T-helper 1 cell treated with Interleukin-12 subunit alpha and Interleukin-12 subunit beta and Interleukin-4 antibody, amounts not matched to agents 30 μg/mL and 1 μg/mL, for 36 hours (primary cell): ENCODE measurements at regions not wholly inside any gene's neighbourhood (a gene's known extent, or its start where the extent isn't known, plus 50 kb on each side); places are given as distances from the start of the nearest gene placed in this dataset.

Source experiments
- H3K27ac Mint-ChIP-seq: one replicate; pipeline ENCODE4 v1.8.0; 2021; ENCODE audit warnings: mild to moderate bottlenecking, mixed read lengths
- H3K27me3 Mint-ChIP-seq: one replicate; pipeline ENCODE4 v1.8.0; 2021; ENCODE audit warnings: low read depth, mixed read lengths
- H3K36me3 Mint-ChIP-seq: one replicate; pipeline ENCODE4 v1.8.0; 2021; ENCODE audit warnings: low read depth, mixed read lengths
- H3K4me1 Mint-ChIP-seq: one replicate; pipeline ENCODE4 v1.8.0; 2021; ENCODE audit warnings: low read depth, mixed read lengths
- H3K4me3 Mint-ChIP-seq: one replicate; pipeline ENCODE4 v1.8.0; 2021; ENCODE audit warnings: mild to moderate bottlenecking, moderate library complexity, mixed read lengths
- H3K9me3 Mint-ChIP-seq: one replicate; pipeline ENCODE4 v1.8.0; 2021; ENCODE audit warnings: mixed read lengths

DNA sequence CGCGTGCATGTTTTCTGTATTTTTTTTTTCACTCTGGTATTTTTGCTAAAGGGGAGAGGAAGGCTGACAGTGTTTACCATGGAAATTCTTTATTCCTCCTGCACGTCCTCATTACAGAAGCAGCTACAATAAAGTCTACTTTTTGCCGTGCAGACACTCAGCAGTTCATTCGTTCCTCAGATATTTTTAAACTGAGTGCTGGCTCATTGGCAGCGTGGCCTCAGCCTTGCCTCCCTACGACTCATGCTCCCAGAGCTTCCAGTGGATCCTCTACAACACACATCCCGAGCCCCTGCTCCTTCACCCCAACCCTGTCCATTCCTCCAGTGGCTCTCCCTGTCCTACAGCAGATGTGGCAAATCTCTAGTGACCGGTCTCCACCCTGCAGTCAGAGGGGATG is 239.2 kb upstream of the ZMIZ1 start:
- H3K9me3 Mint-ChIP-seq = no peaks in the 10 kb centered on the region
- peaks cover 6% of the 10 kb centered on the region for H3K27me3 Mint-ChIP-seq
- H3K36me3 Mint-ChIP-seq = no peaks in the 10 kb centered on the region
- H3K4me3 Mint-ChIP-seq = no peak overlapping the region
- H3K4me1 Mint-ChIP-seq = no peaks in the 10 kb centered on the region
- no peak overlapping the region for H3K27ac Mint-ChIP-seq

- peaks cover 7% of the 10 kb centered on the region for H3K27me3 Mint-ChIP-seq
- no peaks in the 10 kb centered on the region for H3K4me1 Mint-ChIP-seq
These were observed 238.4 kb upstream of the ZMIZ1 start for GRCh38 chr10:78830062-78830975.

GRCh38 chr10:78830976-78831375 is 237.8 kb upstream of the ZMIZ1 start:
- H3K4me3 Mint-ChIP-seq = no peak overlapping the region
- H3K27me3 Mint-ChIP-seq = peaks cover 14% of the 10 kb centered on the region
- no peak overlapping the region for H3K27ac Mint-ChIP-seq
- no peaks in the 10 kb centered on the region for H3K4me1 Mint-ChIP-seq
- no peaks in the 10 kb centered on the region for H3K36me3 Mint-ChIP-seq
- no peaks in the 10 kb centered on the region for H3K9me3 Mint-ChIP-seq

More at GRCh38 chr10:78830062-78830975, 238.4 kb upstream of the ZMIZ1 start:
- Mint-ChIP-seq H3K9me3 (no peaks in the 10 kb centered on the region), H3K4me3 (no peak overlapping the region), H3K27ac (no peak overlapping the region), H3K36me3 (no peaks in the 10 kb centered on the region)

DNA sequence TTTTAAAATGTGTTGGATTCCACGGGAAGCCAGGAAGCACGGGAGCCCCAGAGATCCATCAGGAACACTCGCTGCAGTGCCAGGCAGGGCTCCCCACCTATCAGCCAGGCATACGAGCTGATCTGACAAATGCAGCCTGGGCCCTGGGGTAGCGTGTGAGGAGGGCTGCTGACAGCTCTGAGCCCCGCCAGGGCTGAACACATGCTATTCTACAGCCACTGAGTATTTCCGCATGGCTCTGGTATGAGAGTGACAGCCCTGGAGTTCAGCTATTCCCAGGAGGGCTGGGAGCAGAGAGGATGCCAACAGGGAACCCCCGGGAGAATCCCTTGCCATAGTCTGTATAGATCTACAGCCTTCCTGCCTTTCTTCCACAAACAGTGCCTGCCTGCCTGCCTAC is 237.3 kb upstream of the ZMIZ1 start:
- no peaks in the 10 kb centered on the region for H3K9me3 Mint-ChIP-seq
- H3K27ac Mint-ChIP-seq = no peak overlapping the region
- no peaks in the 10 kb centered on the region for H3K36me3 Mint-ChIP-seq
- no peaks in the 10 kb centered on the region for H3K4me1 Mint-ChIP-seq
- no peak overlapping the region for H3K4me3 Mint-ChIP-seq
- H3K27me3 Mint-ChIP-seq = peaks cover 18% of the 10 kb centered on the region

DNA sequence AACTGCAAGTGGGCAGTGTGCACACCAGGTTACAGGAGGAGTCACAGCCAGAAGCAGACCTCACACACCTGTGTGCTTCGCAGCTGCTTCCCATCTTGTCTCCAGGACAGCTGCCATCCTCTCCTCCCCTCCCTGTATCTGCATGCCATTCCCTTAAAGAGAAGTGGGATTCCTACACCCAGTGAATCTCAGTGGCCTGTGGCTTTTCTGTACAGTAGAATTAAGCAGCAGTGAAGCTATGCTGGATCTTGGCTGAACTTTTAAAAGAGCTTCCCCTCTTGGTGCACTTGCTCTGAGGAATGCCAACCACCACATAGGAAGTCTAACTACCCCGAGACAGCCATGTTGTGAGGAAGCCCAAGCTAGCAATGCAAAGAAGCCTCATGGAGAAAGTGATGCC is 236.5 kb upstream of the ZMIZ1 start:
- no peaks in the 10 kb centered on the region for H3K36me3 Mint-ChIP-seq
- no peaks in the 10 kb centered on the region for H3K4me1 Mint-ChIP-seq
- H3K27ac Mint-ChIP-seq = no peak overlapping the region
- no peaks in the 10 kb centered on the region for H3K9me3 Mint-ChIP-seq
- peaks cover 18% of the 10 kb centered on the region for H3K27me3 Mint-ChIP-seq
- H3K4me3 Mint-ChIP-seq = no peak overlapping the region

- no peaks in the 10 kb centered on the region for H3K36me3 Mint-ChIP-seq
- no peak overlapping the region for H3K27ac Mint-ChIP-seq
- no peaks in the 10 kb centered on the region for H3K4me1 Mint-ChIP-seq
- no peaks in the 10 kb centered on the region for H3K9me3 Mint-ChIP-seq
- H3K4me3 Mint-ChIP-seq = no peak overlapping the region
- H3K27me3 Mint-ChIP-seq = peaks cover 13% of the 10 kb centered on the region
These were observed 230.6 kb upstream of the ZMIZ1 start for GRCh38 chr10:78838141-78838657.

DNA sequence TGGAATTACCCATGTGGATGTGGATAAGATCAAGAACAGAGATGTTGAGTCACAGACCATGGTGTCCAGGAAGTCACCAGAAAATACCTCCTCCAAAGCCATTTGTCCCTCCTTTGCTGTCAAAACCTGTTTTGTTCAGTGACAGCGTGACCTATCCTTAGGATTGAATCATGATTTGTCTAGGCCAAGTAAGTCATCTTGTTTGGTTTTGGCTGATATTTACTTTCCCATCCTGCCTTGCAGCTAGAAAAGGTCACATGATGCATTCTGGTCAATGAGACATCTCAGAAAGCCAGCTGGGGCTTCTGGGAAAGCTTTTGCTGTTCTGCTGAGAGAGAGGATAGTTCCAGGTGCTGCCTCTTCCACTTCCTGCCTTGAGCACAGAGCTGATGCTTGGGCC is 225.3 kb upstream of the ZMIZ1 start:
- Mint-ChIP-seq H3K27ac (no peak overlapping the region), H3K27me3 (no peaks in the 10 kb centered on the region), H3K4me3 (no peak overlapping the region), H3K36me3 (no peaks in the 10 kb centered on the region), H3K4me1 (no peaks in the 10 kb centered on the region), H3K9me3 (peaks cover 6% of the 10 kb centered on the region)

DNA sequence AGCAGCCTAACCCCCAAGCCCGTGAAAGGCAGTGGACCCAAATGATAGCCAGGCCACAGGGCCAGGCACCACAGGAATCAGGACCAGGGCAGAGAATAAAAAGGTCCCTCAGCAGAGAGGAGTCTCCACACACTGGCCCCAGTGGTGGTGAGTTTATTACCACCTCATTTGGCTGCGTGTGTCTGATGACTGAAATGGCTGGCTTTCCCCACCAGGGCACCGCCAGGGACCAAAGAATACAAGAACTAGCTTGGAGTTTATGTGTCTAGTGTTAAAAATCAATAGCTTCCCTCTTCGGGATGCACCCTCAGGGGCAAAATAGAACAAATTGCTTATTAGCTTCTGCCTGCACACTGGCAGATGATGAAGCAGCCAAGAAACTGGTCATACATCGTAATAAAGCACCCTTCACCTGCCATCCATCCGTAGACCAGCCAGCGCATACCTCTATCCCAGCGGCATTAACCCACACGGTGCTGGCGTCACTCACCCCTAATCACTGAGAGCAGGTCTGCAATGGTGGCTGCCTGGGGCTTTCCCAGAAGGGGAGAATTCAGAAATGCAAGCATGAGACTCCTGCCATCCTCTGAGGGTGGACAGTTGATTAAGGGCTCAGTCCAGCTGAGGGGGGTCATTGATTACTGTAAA is 223.7 kb upstream of the ZMIZ1 start:
- H3K4me3 Mint-ChIP-seq = no peak overlapping the region
- H3K36me3 Mint-ChIP-seq = no peaks in the 10 kb centered on the region
- no peaks in the 10 kb centered on the region for H3K4me1 Mint-ChIP-seq

GRCh38 chr10:78846071-78846470 is 222.7 kb upstream of the ZMIZ1 start:
- no peaks in the 10 kb centered on the region for H3K4me1 Mint-ChIP-seq
- no peak overlapping the region for H3K27ac Mint-ChIP-seq
- H3K27me3 Mint-ChIP-seq = no peaks in the 10 kb centered on the region
- H3K9me3 Mint-ChIP-seq = peaks cover 6% of the 10 kb centered on the region
- no peak overlapping the region for H3K4me3 Mint-ChIP-seq
- no peaks in the 10 kb centered on the region for H3K36me3 Mint-ChIP-seq

More for the DNA sequence above, 223.7 kb upstream of the ZMIZ1 start:
- H3K27me3 Mint-ChIP-seq = no peaks in the 10 kb centered on the region
- H3K9me3 Mint-ChIP-seq = peaks cover 6% of the 10 kb centered on the region
- H3K27ac Mint-ChIP-seq = no peak overlapping the region

DNA sequence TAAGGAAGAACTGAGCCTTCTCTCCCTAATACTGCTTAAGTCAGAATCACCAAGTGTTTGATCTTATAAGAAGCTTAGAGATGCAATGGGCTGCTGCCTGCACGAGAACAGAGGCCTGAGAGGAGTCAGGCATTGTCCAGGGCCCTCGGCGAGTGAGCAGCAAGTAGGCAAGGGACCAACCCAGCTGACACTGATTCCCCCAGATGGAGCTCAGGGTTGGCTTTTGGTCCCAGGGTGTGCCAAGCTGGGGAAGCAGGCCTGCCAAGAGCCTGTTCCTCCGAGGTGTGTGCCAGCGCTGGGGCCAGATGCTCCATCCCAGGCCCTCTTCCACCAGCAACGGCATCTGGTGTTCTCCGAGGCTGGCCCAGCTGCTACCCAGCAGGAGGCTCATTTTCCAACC is 222.0 kb upstream of the ZMIZ1 start:
- no peaks in the 10 kb centered on the region for H3K4me1 Mint-ChIP-seq
- H3K4me3 Mint-ChIP-seq = no peak overlapping the region
- no peaks in the 10 kb centered on the region for H3K36me3 Mint-ChIP-seq
- H3K27me3 Mint-ChIP-seq = no peaks in the 10 kb centered on the region
- peaks cover 6% of the 10 kb centered on the region for H3K9me3 Mint-ChIP-seq
- H3K27ac Mint-ChIP-seq = no peak overlapping the region

- no peak overlapping the region for H3K4me3 Mint-ChIP-seq
- H3K27ac Mint-ChIP-seq = no peak overlapping the region
- no peaks in the 10 kb centered on the region for H3K27me3 Mint-ChIP-seq
- H3K4me1 Mint-ChIP-seq = no peaks in the 10 kb centered on the region
- H3K36me3 Mint-ChIP-seq = no peaks in the 10 kb centered on the region
- H3K9me3 Mint-ChIP-seq = peaks cover 6% of the 10 kb centered on the region
These were observed 221.3 kb upstream of the ZMIZ1 start for GRCh38 chr10:78847485-78847884.

DNA sequence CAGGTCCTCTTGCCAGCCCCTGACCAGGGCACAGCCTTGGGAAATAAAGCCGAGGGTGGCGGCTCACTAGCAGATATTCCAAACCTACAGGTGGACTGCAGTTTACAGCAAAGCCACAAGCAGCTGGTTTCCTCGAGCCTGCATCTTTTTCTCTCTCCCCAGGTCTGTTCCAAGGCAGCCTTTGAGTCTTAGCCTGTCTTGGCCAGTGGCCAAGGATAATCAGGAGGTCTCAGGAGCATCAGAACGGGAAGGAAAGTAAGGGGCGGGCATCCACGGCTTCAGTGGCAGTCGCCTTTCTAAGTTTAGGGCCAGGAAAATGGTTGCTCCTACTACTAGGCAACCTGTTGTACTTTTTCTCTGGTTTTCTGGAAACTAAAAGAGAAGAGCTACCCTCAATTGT is 219.7 kb upstream of the ZMIZ1 start:
- H3K27me3 Mint-ChIP-seq = no peaks in the 10 kb centered on the region
- no peaks in the 10 kb centered on the region for H3K36me3 Mint-ChIP-seq
- H3K4me1 Mint-ChIP-seq = no peaks in the 10 kb centered on the region
- H3K27ac Mint-ChIP-seq = no peak overlapping the region
- peaks cover under 1% of the 10 kb centered on the region for H3K9me3 Mint-ChIP-seq
- H3K4me3 Mint-ChIP-seq = no peak overlapping the region

GRCh38 chr10:78849731-78850130 is 219.0 kb upstream of the ZMIZ1 start:
- Mint-ChIP-seq H3K27me3 (no peaks in the 10 kb centered on the region), H3K4me3 (no peak overlapping the region), H3K4me1 (no peaks in the 10 kb centered on the region), H3K36me3 (no peaks in the 10 kb centered on the region), H3K27ac (no peak overlapping the region), H3K9me3 (no peaks in the 10 kb centered on the region)

DNA sequence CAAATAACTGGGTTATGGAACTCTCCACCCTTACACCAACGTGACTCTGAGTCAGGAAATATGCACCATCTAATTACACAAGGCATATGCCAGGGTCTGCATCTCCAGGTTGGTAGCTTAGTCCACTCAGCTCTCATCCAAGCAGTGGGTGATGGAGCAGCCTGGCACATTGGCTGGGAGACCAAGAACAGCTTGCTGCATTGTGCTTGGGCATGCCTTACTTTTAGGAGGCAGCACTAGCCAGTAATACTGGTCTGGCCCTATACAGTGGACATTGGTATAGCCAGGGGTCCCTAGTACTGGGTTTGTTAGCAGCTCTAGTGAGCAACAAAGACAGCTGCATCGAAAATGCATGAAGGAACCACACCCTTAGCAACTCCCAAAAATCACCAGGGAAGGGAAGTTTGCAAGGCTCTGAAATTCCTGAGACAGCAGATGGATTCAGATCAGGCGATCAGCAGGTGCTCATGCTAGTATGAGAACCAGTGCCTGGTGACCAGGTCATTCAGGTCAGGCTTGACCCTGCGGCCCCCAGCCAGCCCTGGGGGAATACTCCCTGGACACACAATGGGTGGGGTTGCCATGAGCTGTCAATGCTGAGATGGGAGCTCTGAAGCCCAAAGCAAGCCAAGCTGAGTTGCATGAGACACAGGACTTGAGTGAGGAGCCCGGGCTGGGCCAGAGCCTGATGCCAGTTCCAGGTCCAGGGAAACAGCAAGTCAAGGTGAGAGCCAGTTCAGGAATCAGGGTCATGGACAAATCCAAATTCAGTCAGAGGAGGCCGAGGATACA is 217.9 kb upstream of the ZMIZ1 start:
- Mint-ChIP-seq H3K4me3 (no peak overlapping the region), H3K4me1 (no peaks in the 10 kb centered on the region), H3K27me3 (no peaks in the 10 kb centered on the region), H3K36me3 (no peaks in the 10 kb centered on the region), H3K27ac (no peak overlapping the region), H3K9me3 (no peaks in the 10 kb centered on the region)
